D721Med (cell line): ENCODE measurements at regions not wholly inside any gene's neighbourhood (a gene's known extent, or its start where the extent isn't known, plus 50 kb on each side); places are given as distances from the start of the nearest gene placed in this dataset.

Experiments
- DNase-seq: peaks from one replicate; pipeline ENCODE4 v3.0.0; 2011; ENCODE audit warnings: low spot score; ENCODE audit not compliant: insufficient read length
- FAIRE-seq: peaks from 2 replicates; lab custom pipeline; 2011; peaks lifted over from hg19 to GRCh38; lab: Jason Lieb, UNC
- CTCF ChIP-seq: IDR thresholded peaks from 2 replicates; pipeline ENCODE4 v1.5.1; 2012; ENCODE audit warnings: mild to moderate bottlenecking, control low read depth; ENCODE audit not compliant: insufficient read depth; ENCODE audit errors: missing control alignments

GRCh38 chr1:88378560-88378959, 305.5 kb upstream of the PKN2 start:
- FAIRE-seq, result no peak
- DNase-seq, result no peak
- no peak for TF ChIP-seq CTCF

- DNase-seq (no peak), FAIRE-seq (no peak)
- TF ChIP-seq CTCF, result no peak
These were observed 289.1 kb upstream of the PKN2 start for GRCh38 chr1:88394958-88395357.

- DNase-seq (no peak), FAIRE-seq (no peak)
- TF ChIP-seq CTCF, result no peak
These were observed 285.7 kb upstream of the PKN2 start for GRCh38 chr1:88398338-88398737.

- no peak for TF ChIP-seq CTCF
- no peak for FAIRE-seq
- DNase-seq, result no peak
These were observed 284.4 kb upstream of the PKN2 start for GRCh38 chr1:88399690-88400089.

- no peak for FAIRE-seq
- DNase-seq, result no peak
- no peak for TF ChIP-seq CTCF
These were observed 282.8 kb upstream of the PKN2 start for GRCh38 chr1:88401313-88401712.

DNA sequence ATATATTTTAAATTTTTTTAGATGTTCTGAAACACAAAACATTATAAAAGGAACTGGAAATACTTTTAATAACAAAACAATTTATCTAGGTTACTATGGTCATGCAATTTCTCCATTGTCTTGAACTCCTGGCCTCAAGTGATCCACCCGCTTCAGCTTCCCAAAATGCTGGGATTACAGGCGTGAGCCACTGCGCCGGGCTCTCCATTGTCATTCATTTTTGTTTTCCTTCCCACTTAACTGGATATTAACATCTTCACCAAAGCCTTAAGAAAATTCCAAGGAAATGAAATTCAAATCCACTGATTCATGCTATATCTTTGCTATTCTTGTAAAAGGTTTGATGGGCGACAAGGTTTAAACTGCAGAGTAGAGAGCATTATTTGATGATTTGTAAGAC, 279.5 kb upstream of the PKN2 start:
- no peak for TF ChIP-seq CTCF
- FAIRE-seq (no peak), DNase-seq (no peak)

GRCh38 chr1:88407248-88407647, 276.8 kb upstream of the PKN2 start:
- TF ChIP-seq CTCF, result no peak
- DNase-seq, result no peak

More at GRCh38 chr1:88407248-88407647, 276.8 kb upstream of the PKN2 start:
- no peak for FAIRE-seq
